ENCODE measurements at regions not wholly inside any gene's neighbourhood (a gene's known extent, or its start where the extent isn't known, plus 50 kb on each side); places are given as distances from the start of the nearest gene placed in this dataset.

GRCh38 chr10:52890281-52890680, 117.7 kb upstream of the MBL2 start:
- POLR2A ChIA-PET (ENCODE audit: low non-redundant PET), result no interaction called here
- DNase-seq (ENCODE audit: low spot score), result no peak
- CTCF ChIA-PET, result interaction anchor here (0.6 kb wide), 1 partner anchor 12 kb away, joined by 3 read pairs; no protein-coding TSS in a partner anchor
- TF ChIP-seq CTCF (conservative IDR thresholded peaks at IDR 0.05; ENCODE audit: low read depth), result no peak
- no peak overlapping the region for H3K27ac ChIP-seq

DNA sequence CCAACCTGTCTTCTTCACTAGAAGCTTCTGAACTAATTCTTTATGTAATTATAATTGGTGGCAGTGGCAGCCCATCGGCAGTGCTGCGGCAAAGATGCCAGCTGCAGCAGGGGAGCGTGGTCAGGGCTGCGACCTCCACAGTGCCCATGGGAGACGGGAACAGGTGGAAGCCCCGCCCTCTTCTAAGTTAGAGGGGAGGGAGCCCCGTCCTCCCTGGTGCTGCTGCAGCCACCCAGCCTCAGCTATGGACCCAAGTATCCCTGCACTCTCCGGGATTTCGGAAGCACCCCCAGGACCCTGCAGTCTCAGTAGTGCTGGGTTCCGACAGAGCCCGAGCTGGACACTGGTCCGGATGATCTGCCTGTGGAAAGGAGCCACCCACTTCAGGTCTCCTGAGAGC, 117.0 kb upstream of the MBL2 start:
- H3K27ac ChIP-seq, result no peak overlapping the region
- CTCF ChIA-PET, result no interaction called here
- POLR2A ChIA-PET (ENCODE audit: low non-redundant PET), result no interaction called here
- no peak for TF ChIP-seq CTCF (conservative IDR thresholded peaks at IDR 0.05; ENCODE audit: low read depth)
- DNase-seq (ENCODE audit: low spot score), result no peak

- DNase-seq (ENCODE audit: low spot score), result peak; percentile 81
- peak; percentile 79 for TF ChIP-seq CTCF (conservative IDR thresholded peaks at IDR 0.05; ENCODE audit: low read depth)
- peak overlapping the region; percentile 78; the same call in 1 of the 2 replicates for H3K27ac ChIP-seq
- ChIA-PET POLR2A (ENCODE audit: low non-redundant PET) (no interaction called here), CTCF (interaction anchor here (0.5 to 1.5 kb wide), 10 partner anchors 9 to 441 kb away, joined by 3 to 7 read pairs (median 3); no protein-coding TSS in a partner anchor)
Observed at GRCh38 chr10:52883996-52884871, 111.7 kb upstream of the MBL2 start.

- CTCF ChIA-PET, result no interaction called here
Observed at GRCh38 chr10:52879091-52879807, 106.7 kb upstream of the MBL2 start.

GRCh38 chr10:52877451-52877850, 104.9 kb upstream of the MBL2 start:
- no peak overlapping the region for H3K27ac ChIP-seq
- no peak for DNase-seq (ENCODE audit: low spot score)
- ChIA-PET CTCF (no interaction called here), POLR2A (ENCODE audit: low non-redundant PET) (no interaction called here)
- TF ChIP-seq CTCF (conservative IDR thresholded peaks at IDR 0.05; ENCODE audit: low read depth), result no peak

More at GRCh38 chr10:52879091-52879807, 106.7 kb upstream of the MBL2 start:
- TF ChIP-seq CTCF (conservative IDR thresholded peaks at IDR 0.05; ENCODE audit: low read depth), result no peak
- POLR2A ChIA-PET (ENCODE audit: low non-redundant PET), result no interaction called here
- peak; percentile 12 for DNase-seq (ENCODE audit: low spot score)
- H3K27ac ChIP-seq, result no peak overlapping the region; the same call in 1 of the 2 replicates

DNA sequence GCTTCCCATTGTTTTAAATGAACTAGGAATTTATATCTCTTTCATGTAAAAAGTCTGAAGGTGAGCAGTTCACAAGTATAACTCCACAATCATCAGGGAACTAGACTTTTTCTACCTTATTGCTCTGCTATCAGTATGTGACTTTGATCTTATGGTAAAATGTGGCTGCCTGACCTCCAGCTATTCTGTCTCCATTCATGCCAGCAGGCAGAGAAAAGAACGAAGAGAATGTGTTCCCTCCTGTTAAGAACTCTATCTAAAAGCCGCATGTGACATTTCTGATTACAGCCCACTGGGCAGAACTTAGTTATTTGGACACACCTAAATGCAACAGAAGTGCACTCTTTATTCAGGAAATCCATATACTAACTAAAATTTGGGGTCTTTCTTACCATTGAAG, 102.8 kb upstream of the MBL2 start:
- no peak for DNase-seq (ENCODE audit: low spot score)
- POLR2A ChIA-PET (ENCODE audit: low non-redundant PET), result no interaction called here
- no peak for TF ChIP-seq CTCF (conservative IDR thresholded peaks at IDR 0.05; ENCODE audit: low read depth)
- CTCF ChIA-PET, result no interaction called here
- H3K27ac ChIP-seq, result no peak overlapping the region
